Sigmoid colon (tissue), 6 donors: ENCODE measurements at regions not wholly inside any gene's neighbourhood (a gene's known extent, or its start where the extent isn't known, plus 50 kb on each side); places are given as distances from the start of the nearest gene placed in this dataset.

Experiments
- DNase-seq: peaks from one replicate; pipeline ENCODE4 v3.0.0-alpha.2; 2019
- H3K27ac ChIP-seq, 4 donors: fragments of 200-600 bp; sonication (generic); one replicate each; pipeline ENCODE4 v1.5.1; 2016 to 2019; ENCODE audit warnings: mild to moderate bottlenecking in 1 of 4
- H3K27me3 ChIP-seq, 3 donors: fragments of 200-600 bp; sonication (generic); one replicate each; pipeline ENCODE4 v1.5.1; 2019; ENCODE audit warnings: mild to moderate bottlenecking in 1 of 3
- H3K36me3 ChIP-seq, 4 donors: fragments of 200-600 bp; sonication (generic); one replicate each; pipeline ENCODE4 v1.5.1; 2016 to 2019
- H3K4me1 ChIP-seq, 4 donors: fragments of 200-600 bp; sonication (generic); one replicate each; pipeline ENCODE4 v1.5.1; 2017 to 2019
- H3K4me3 ChIP-seq, 4 donors: fragments of 200-600 bp; sonication (generic); one replicate each; pipeline ENCODE4 v1.5.1; 2017 to 2019; ENCODE audit warnings: mild to moderate bottlenecking in 2 of 4, moderate library complexity in 1 of 4
- H3K9me3 ChIP-seq, 4 donors: fragments of 200-600 bp in 3 of 4; sonication (generic) in 3 of 4; one replicate each; pipeline versions ENCODE4 v1.5.1 to v1.6.1; 2013 to 2019
- CTCF ChIP-seq, 4 experiments: fragments of 450-650 bp in 3 of 4; fragments of 200-600 bp in 1 of 4; IDR thresholded peaks; one replicate each; pipeline ENCODE4 v1.5.1; 2016 to 2019; ENCODE audit warnings: antibody characterized with exemption in 4 of 4, mild to moderate bottlenecking in 3 of 4, moderate library complexity in 2 of 4
- EP300 ChIP-seq, 4 donors: sonication (generic); formaldehyde crosslinking; IDR thresholded peaks; one replicate each; pipeline ENCODE4 v1.6.1; 2017; ENCODE audit warnings: antibody characterized with exemption in 4 of 4
- POLR2A ChIP-seq, 2 donors: fragments of 450-650 bp; IDR thresholded peaks; one replicate each; pipeline ENCODE4 v1.6.1; 2016; ENCODE audit warnings: antibody characterized with exemption in 2 of 2, mild to moderate bottlenecking in 2 of 2, moderate library complexity in 2 of 2
- POLR2AphosphoS5 ChIP-seq, 4 donors: sonication (generic); formaldehyde crosslinking; IDR thresholded peaks; one replicate each; pipeline ENCODE4 v1.6.1; 2017; ENCODE audit warnings: antibody characterized with exemption in 4 of 4
- WGBS, 2 donors: extraction: QIAGEN DNeasy Blood & Tissue Kit; methylation state at CpG; one replicate each; pipeline ENCODE4 v1.1.7; 2013; 5-methylcytosine and 5-hydroxymethylcytosine counted together
- intact Hi-C: fragments of 100-400 bp; cut with DNase I; formaldehyde crosslinking; loops from one replicate; pipeline ENCODE4 v1.15.1; 2023
- donor health status: healthy with polysubstance abuse.
- donor health status: healthy.

- Histone ChIP-seq H3K36me3 (no peaks in the 10 kb centered on the region), H3K4me3 (no peak overlapping the region), H3K4me1 (no peaks in the 10 kb centered on the region), H3K9me3 (no peaks in the 10 kb centered on the region), H3K27ac (no peak overlapping the region), H3K27me3 (no peaks in the 10 kb centered on the region)
- no peak for DNase-seq
- 51 to 62% methylated on average over 1 of the region's 1 CpG for WGBS, 2 donors
- TF ChIP-seq POLR2AphosphoS5 (IDR thresholded peaks at IDR 0.05): no peak
- no peak for TF ChIP-seq CTCF (IDR thresholded peaks at IDR 0.05)
- TF ChIP-seq EP300 (IDR thresholded peaks at IDR 0.05): no peak
- no peak for TF ChIP-seq POLR2A (IDR thresholded peaks at IDR 0.05)
- intact Hi-C loops: no loop called here
Observed at GRCh38 chr4:33649471-33649870, 2594.8 kb downstream of the ARAP2 start.

DNA sequence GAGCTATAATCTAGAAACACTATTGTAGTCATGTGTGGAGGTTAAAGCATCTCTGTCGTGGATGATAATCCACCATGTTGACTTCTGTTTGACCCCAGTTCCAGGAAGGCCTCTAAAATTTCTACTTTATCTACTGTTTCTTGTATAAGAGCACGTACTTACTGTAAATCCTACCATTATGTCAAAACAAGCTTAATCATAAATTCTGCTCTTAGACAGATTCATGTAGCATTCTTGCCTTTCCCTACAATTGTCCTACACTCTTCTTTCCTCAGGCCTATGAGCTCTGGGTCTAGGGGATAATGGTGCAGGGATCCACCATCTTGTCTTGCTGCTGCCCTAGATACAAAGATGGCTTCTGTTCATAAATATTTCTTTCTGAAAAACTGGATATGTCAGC lies 2594.3 kb downstream of the ARAP2 start:
- H3K9me3 ChIP-seq: no peaks in the 10 kb centered on the region
- DNase-seq: no peak
- no peak overlapping the region for H3K4me3 ChIP-seq
- no peaks in the 10 kb centered on the region for H3K27me3 ChIP-seq
- H3K27ac ChIP-seq: no peak overlapping the region
- intact Hi-C loops: no loop called here
- H3K4me1 ChIP-seq: no peaks in the 10 kb centered on the region
- no peak for TF ChIP-seq EP300 (IDR thresholded peaks at IDR 0.05)
- TF ChIP-seq POLR2AphosphoS5 (IDR thresholded peaks at IDR 0.05): no peak
- TF ChIP-seq POLR2A (IDR thresholded peaks at IDR 0.05): no peak
- no peak for TF ChIP-seq CTCF (IDR thresholded peaks at IDR 0.05)
- WGBS, 2 donors: 66 to 68% methylated on average over 2 of the region's 2 CpGs
- no peaks in the 10 kb centered on the region for H3K36me3 ChIP-seq

DNA sequence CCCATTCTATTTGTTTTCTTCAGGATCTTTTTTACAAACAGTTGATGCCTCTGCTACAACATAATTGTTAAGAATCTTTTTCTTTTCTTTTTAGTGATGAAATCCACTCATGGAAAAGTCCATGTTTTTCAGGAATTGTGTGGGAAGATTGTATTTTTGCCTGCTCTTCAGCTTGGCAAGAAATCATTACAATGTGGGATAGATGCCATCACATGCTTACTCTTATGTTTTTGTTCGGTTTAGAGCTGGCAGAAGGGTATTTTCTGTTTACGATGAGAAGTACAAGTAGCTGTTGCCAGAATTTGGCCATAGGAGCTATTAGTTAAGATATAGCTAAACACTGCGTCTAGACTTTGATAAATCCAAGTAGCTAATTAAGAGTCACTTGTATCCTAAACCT lies 2585.3 kb downstream of the ARAP2 start:
- no peak overlapping the region for H3K4me3 ChIP-seq
- H3K36me3 ChIP-seq: no peaks in the 10 kb centered on the region
- H3K9me3 ChIP-seq: peaks cover 0 to 2% (median 0%) of the 10 kb centered on the region in 4 donors
- H3K27ac ChIP-seq: no peak overlapping the region
- H3K27me3 ChIP-seq: no peaks in the 10 kb centered on the region
- TF ChIP-seq POLR2A (IDR thresholded peaks at IDR 0.05) (no peak), EP300 (IDR thresholded peaks at IDR 0.05) (no peak), CTCF (IDR thresholded peaks at IDR 0.05) (no peak), POLR2AphosphoS5 (IDR thresholded peaks at IDR 0.05) (no peak)
- intact Hi-C loops: no loop called here
- whole genome bisulfite sequencing, 2 donors: 74 to 83% methylated on average over 3 of the region's 3 CpGs
- H3K4me1 ChIP-seq: peaks cover 0 to 11% (median 4%) of the 10 kb centered on the region in 4 donors
- DNase-seq: no peak

DNA sequence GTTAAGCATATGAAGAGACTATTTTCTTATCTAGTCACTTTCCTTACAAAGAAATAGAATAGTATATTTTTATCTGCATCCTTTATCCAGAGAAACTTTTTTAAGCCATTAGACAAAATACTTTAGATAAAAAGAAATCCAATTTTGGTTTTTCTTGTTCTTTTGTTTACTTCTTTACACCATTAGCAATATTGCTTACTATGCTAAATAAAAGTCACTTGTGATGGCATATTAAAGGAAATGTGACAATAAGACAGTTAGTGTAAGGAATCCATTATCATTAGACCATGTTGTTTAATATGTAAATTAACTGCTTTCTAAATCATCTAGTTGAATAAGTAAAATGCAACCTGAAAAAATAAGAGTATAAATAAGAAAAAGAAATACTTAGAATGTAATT lies 2582.7 kb downstream of the ARAP2 start:
- no peak for DNase-seq
- no peak overlapping the region for H3K4me3 ChIP-seq
- H3K27ac ChIP-seq: no peak overlapping the region
- H3K9me3 ChIP-seq: peaks cover 0 to 2% (median 0%) of the 10 kb centered on the region in 4 donors
- H3K36me3 ChIP-seq: no peaks in the 10 kb centered on the region
- no peak for TF ChIP-seq CTCF (IDR thresholded peaks at IDR 0.05)
- no peak for TF ChIP-seq POLR2A (IDR thresholded peaks at IDR 0.05)
- no peaks in the 10 kb centered on the region for H3K27me3 ChIP-seq
- intact Hi-C loops: no loop called here
- peaks cover 0 to 11% (median 4%) of the 10 kb centered on the region in 4 donors for H3K4me1 ChIP-seq

DNA sequence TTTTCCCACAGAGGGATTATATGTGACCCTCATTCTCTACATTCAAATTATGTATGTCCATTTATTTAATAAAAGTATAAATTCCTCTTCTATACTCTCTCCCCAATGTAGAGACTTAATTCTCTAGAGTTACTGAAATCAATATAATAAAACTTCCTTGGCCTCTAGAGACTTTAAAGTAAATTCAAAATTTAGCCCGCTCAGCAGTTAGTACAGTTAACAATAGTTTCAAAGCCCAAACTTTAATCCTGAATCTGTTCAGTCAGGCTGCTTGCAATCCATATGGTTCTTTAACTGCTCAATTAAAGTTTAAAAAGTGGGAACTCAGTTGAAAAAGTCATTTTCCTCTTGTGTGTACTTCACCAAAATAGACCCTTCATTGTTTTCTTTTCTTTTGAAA lies 2558.4 kb downstream of the ARAP2 start:
- WGBS, 2 donors: 94 to 96% methylated on average over 1 of the region's 1 CpG
- H3K4me3 ChIP-seq: no peak overlapping the region
- no peak overlapping the region for H3K27ac ChIP-seq

More for the DNA sequence above, 2558.4 kb downstream of the ARAP2 start:
- no peak for TF ChIP-seq POLR2AphosphoS5 (IDR thresholded peaks at IDR 0.05)
- TF ChIP-seq POLR2A (IDR thresholded peaks at IDR 0.05): no peak
- no peak for TF ChIP-seq CTCF (IDR thresholded peaks at IDR 0.05)
- TF ChIP-seq EP300 (IDR thresholded peaks at IDR 0.05): no peak
- no peaks in the 10 kb centered on the region for H3K27me3 ChIP-seq
- H3K4me1 ChIP-seq: no peaks in the 10 kb centered on the region
- H3K36me3 ChIP-seq: no peaks in the 10 kb centered on the region
- H3K9me3 ChIP-seq: peaks cover 0 to 3% (median 0%) of the 10 kb centered on the region in 4 donors
- intact Hi-C loops: no loop called here
- DNase-seq: no peak
